PC-9 (cell line): ENCODE measurements at regions not wholly inside any gene's neighbourhood (a gene's known extent, or its start where the extent isn't known, plus 50 kb on each side); places are given as distances from the start of the nearest gene placed in this dataset.

ENCODE experiments used
- BruUV-seq: library from RNA; stranded (reverse); fragments of 400-500 nt; replicated peaks from 2 replicates; lab custom pipeline; 2021; lab: Mats Ljungman, UMichigan
- CTCF ChIA-PET: fragments of 300-600 bp; sonication (Branson Sonifier 250); formaldehyde crosslinking; loops from one replicate; lab custom pipeline; 2022; ENCODE audit warnings: antibody characterized with exemption; lab: Charles Lee
- POLR2A ChIA-PET: fragments of 300-600 bp; sonication (Branson Sonifier 250); formaldehyde crosslinking; loops from one replicate; lab custom pipeline; 2022; ENCODE audit warnings: antibody characterized with exemption; ENCODE audit not compliant: unreplicated experiment; lab: Charles Lee
- DNase-seq, 2 experiments: peaks; one replicate each; pipeline versions ENCODE4 v3.0.0 to v3.0.0-alpha.2; 2015 to 2022; ENCODE audit warnings: mixed read lengths in 1 of 2
- H2AFZ ChIP-seq: fragments of 200-600 bp; sonication (generic); 2 replicates; pipeline ENCODE4 v1.8.1; 2017; ENCODE audit warnings: antibody characterized with exemption
- H3F3A ChIP-seq: fragments of 200-600 bp; sonication (generic); 2 replicates; pipeline ENCODE4 v1.8.1; 2017; ENCODE audit warnings: antibody characterized with exemption, mild to moderate bottlenecking, low read depth; ENCODE audit not compliant: insufficient read depth
- H3K27ac ChIP-seq: fragments of 200-600 bp; sonication (generic); 2 replicates; pipeline ENCODE4 v1.6.1; 2016; ENCODE audit warnings: mixed run types
- H3K27me3 ChIP-seq: fragments of 200-600 bp; sonication (generic); 2 replicates; pipeline ENCODE4 v1.6.1; 2016; ENCODE audit warnings: low read depth, mixed run types; ENCODE audit not compliant: insufficient read depth
- H3K36me3 ChIP-seq: fragments of 200-600 bp; sonication (generic); 2 replicates; pipeline ENCODE4 v1.6.1; 2016; ENCODE audit warnings: low read depth, mixed run types
- H3K4me1 ChIP-seq: fragments of 200-600 bp; sonication (generic); replicated peaks from 2 replicates; pipeline ENCODE4 v1.6.1; 2016; ENCODE audit warnings: mixed run types; ENCODE audit not compliant: insufficient read depth
- H3K4me2 ChIP-seq: fragments of 200-600 bp; sonication (generic); 2 replicates; pipeline ENCODE4 v1.6.1; 2017; ENCODE audit warnings: mixed run types
- H3K4me3 ChIP-seq: fragments of 200-600 bp; sonication (generic); 2 replicates; pipeline ENCODE4 v1.6.1; 2016; ENCODE audit warnings: mixed run types
- H3K79me2 ChIP-seq: fragments of 200-600 bp; sonication (generic); 2 replicates; pipeline ENCODE4 v1.6.1; 2017; ENCODE audit warnings: low read depth, mixed run types
- H3K9me2 ChIP-seq: fragments of 200-600 bp; sonication (generic); 2 replicates; pipeline ENCODE4 v1.8.1; 2017; ENCODE audit warnings: mild to moderate bottlenecking; ENCODE audit not compliant: insufficient read depth
- H3K9me3 ChIP-seq: fragments of 200-600 bp; sonication (generic); 2 replicates; pipeline ENCODE4 v1.8.1; 2016; ENCODE audit warnings: low read depth; ENCODE audit not compliant: insufficient read depth
- H4K20me1 ChIP-seq: fragments of 200-600 bp; sonication (generic); 2 replicates; pipeline ENCODE4 v1.8.1; 2017; ENCODE audit not compliant: insufficient read depth
- EZH2 ChIP-seq: fragments of 200-600 bp; sonication (generic); IDR thresholded peaks from 2 replicates; pipeline ENCODE4 v1.8.0; 2017; ENCODE audit warnings: antibody characterized with exemption, low read depth
- intact Hi-C: fragments of 100-400 bp; cut with micrococcal nuclease; formaldehyde crosslinking; loops from one replicate; pipeline ENCODE4 v1.10.0; 2022; ENCODE audit not compliant: unreplicated experiment
- TF ChIP-seq, protein P1 (sequence below): fragments of 200-600 bp; sonication (generic); conservative IDR thresholded peaks from 2 replicates; pipeline ENCODE4 v1.6.1; 2017; ENCODE audit warnings: mixed run types, antibody characterized with exemption, mild to moderate bottlenecking, moderate library complexity

DNA sequence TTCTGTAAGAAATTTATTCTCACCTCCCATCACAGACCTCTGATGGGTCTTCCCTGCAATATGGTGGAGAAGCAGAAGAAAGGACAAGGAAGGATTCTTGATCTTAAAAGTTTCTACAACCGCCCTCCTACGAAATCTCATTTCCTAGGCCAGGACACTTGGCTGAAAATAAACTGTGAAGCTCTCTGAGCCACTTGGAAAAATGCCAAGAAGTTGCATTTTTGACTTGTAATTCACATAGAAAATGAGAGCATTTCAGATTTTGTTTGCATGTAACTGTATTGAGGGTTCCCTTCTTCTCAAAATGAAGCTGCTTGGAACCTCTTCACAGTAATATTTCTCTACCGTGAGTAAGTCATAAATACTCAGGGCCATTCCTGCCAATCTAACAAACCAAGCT is 458.3 kb upstream of the SLC14A2 start:
- H3K4me3 ChIP-seq = no peak overlapping the region
- intact Hi-C loops = no loop called here
- TF ChIP-seq, protein P1, sequence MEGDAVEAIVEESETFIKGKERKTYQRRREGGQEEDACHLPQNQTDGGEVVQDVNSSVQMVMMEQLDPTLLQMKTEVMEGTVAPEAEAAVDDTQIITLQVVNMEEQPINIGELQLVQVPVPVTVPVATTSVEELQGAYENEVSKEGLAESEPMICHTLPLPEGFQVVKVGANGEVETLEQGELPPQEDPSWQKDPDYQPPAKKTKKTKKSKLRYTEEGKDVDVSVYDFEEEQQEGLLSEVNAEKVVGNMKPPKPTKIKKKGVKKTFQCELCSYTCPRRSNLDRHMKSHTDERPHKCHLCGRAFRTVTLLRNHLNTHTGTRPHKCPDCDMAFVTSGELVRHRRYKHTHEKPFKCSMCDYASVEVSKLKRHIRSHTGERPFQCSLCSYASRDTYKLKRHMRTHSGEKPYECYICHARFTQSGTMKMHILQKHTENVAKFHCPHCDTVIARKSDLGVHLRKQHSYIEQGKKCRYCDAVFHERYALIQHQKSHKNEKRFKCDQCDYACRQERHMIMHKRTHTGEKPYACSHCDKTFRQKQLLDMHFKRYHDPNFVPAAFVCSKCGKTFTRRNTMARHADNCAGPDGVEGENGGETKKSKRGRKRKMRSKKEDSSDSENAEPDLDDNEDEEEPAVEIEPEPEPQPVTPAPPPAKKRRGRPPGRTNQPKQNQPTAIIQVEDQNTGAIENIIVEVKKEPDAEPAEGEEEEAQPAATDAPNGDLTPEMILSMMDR = no peak
- no peak for TF ChIP-seq EZH2
- ChIA-PET CTCF (no interaction called here), POLR2A (no interaction called here)
- no peaks in the 10 kb centered on the region for H3K79me2 ChIP-seq
- no peak overlapping the region for H3K4me2 ChIP-seq
- no peak overlapping the region for H2AFZ ChIP-seq
- H3K4me1 ChIP-seq = 0 out of 2 replicates have a peak, but pooled peaks cover 6% of the 10 kb centered on the region
- DNase-seq = no peak
- H3K27me3 ChIP-seq = no peaks in the 10 kb centered on the region
- H4K20me1 ChIP-seq = no peaks in the 10 kb centered on the region
- H3F3A ChIP-seq = no peaks in the 10 kb centered on the region
- no peaks in the 10 kb centered on the region; the same call in 1 of the 2 replicates for H3K9me2 ChIP-seq
- no peaks in the 10 kb centered on the region; the same call in 1 of the 2 replicates for H3K9me3 ChIP-seq
- BruUV-seq = no TSS peak
- no peak overlapping the region for H3K27ac ChIP-seq
- H3K36me3 ChIP-seq = no peaks in the 10 kb centered on the region

DNA sequence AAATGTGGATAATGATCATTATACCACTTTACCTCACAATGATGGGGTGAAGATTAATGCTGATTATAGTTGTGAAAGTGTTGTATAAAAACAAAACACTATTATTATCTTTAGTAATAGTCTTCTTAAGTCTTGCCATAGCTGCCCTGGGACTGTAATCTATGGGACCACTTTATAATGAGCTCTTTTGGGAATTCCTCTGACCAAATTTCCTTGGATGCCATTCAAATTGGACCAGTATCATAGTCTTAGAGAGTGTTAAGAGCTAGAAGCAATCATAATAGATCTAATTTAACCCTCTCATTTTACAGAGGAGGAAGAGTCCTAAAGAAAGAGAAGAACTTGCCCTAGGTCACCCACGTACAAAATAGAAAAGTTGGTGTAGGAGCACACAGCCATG is 457.7 kb upstream of the SLC14A2 start:
- Histone ChIP-seq H3F3A (no peaks in the 10 kb centered on the region), H3K79me2 (no peaks in the 10 kb centered on the region), H2AFZ (no peak overlapping the region), H4K20me1 (no peaks in the 10 kb centered on the region), H3K27ac (no peak overlapping the region), H3K9me2 (no peaks in the 10 kb centered on the region; the same call in 1 of the 2 replicates), H3K27me3 (no peaks in the 10 kb centered on the region), H3K4me3 (no peak overlapping the region), H3K4me1 (0 out of 2 replicates have a peak, but pooled peaks cover 6% of the 10 kb centered on the region), H3K4me2 (no peak overlapping the region), H3K9me3 (no peaks in the 10 kb centered on the region; the same call in 1 of the 2 replicates), H3K36me3 (no peaks in the 10 kb centered on the region)
- ChIA-PET POLR2A (no interaction called here), CTCF (no interaction called here)
- no TSS peak for BruUV-seq
- DNase-seq = no peak
- intact Hi-C loops = no loop called here
- TF ChIP-seq, protein P1 = no peak
- no peak for TF ChIP-seq EZH2

DNA sequence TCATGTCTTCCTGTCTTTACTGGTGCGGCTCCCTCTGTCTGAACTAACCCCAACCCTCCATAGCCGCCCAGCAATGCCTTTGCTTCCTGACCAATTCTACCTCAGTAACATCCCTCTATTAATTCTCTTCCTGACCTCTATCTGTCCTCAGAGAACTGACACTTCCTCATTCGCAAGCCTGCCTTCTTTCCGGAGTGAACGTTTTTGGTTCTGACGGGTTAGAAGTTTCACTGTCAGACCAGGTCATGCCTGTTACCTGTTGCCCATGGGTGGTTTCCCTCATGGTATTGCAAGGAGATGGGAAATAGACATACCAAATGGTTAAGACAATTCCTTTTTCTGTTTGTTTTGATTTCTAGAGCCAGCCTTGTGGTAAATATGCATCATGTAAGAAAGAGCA is 453.4 kb upstream of the SLC14A2 start:
- Histone ChIP-seq H3K36me3 (no peaks in the 10 kb centered on the region), H3K9me3 (no peaks in the 10 kb centered on the region), H3K9me2 (no peaks in the 10 kb centered on the region; the same call in 1 of the 2 replicates), H3K4me3 (no peak overlapping the region), H3F3A (peaks cover 14% of the 10 kb centered on the region), H3K4me1 (peaks cover 34% of the 10 kb centered on the region), H3K4me2 (no peak overlapping the region), H4K20me1 (no peaks in the 10 kb centered on the region), H3K27me3 (no peaks in the 10 kb centered on the region), H2AFZ (no peak overlapping the region), H3K79me2 (no peaks in the 10 kb centered on the region), H3K27ac (no peak overlapping the region)
- TF ChIP-seq, protein P1 = no peak
- no peak for TF ChIP-seq EZH2
- intact Hi-C loops = no loop called here
- ChIA-PET POLR2A (no interaction called here), CTCF (no interaction called here)
- no TSS peak for BruUV-seq
- no peak for DNase-seq
